PC-3 (cell line): ENCODE measurements at regions not wholly inside any gene's neighbourhood (a gene's known extent, or its start where the extent isn't known, plus 50 kb on each side); places are given as distances from the start of the nearest gene placed in this dataset.

Source experiments
- ATAC-seq: fragments of 200-7000 bp; cut with Tn5 transposase; 2 replicates; pipeline ENCODE4 v1.9.1; 2020; ENCODE audit warnings: mild to moderate bottlenecking, moderate library complexity
- BruUV-seq: library from RNA; stranded (reverse); fragments of 400-500 nt; replicated peaks from 2 replicates; lab custom pipeline; 2021; lab: Mats Ljungman, UMichigan
- CTCF ChIA-PET: fragments of 300-600 bp; sonication (Branson Sonifier 250); formaldehyde crosslinking; loops from one replicate; lab custom pipeline; 2022; ENCODE audit warnings: antibody characterized with exemption; lab: Charles Lee
- POLR2A ChIA-PET: fragments of 300-600 bp; sonication (Branson Sonifier 250); formaldehyde crosslinking; loops from one replicate; lab custom pipeline; 2022; ENCODE audit warnings: antibody characterized with exemption; ENCODE audit not compliant: unreplicated experiment; lab: Charles Lee
- DNase-seq: peaks from one replicate; pipeline ENCODE4 v3.0.0-alpha.2; 2015
- H2AFZ ChIP-seq: fragments of 300-600 bp; sonication (generic); 2 replicates; pipeline ENCODE4 v1.6.0; 2016; ENCODE audit warnings: antibody characterized with exemption, low read length
- H3F3A ChIP-seq: fragments of 300-600 bp; sonication (generic); one replicate; pipeline ENCODE4 v1.6.0; 2017; ENCODE audit warnings: antibody characterized with exemption, low read length, control low read depth, mild to moderate bottlenecking; ENCODE audit not compliant: unreplicated experiment
- H3K27ac ChIP-seq: fragments of 300-600 bp; sonication (generic); 2 replicates; pipeline ENCODE4 v1.5.1; 2016; ENCODE audit warnings: mild to moderate bottlenecking, low read length
- H3K27me3 ChIP-seq: fragments of 300-600 bp; sonication (generic); 2 replicates; pipeline ENCODE4 v1.6.1; 2016; ENCODE audit warnings: low read length, mixed read lengths
- H3K36me3 ChIP-seq: fragments of 300-600 bp; sonication (generic); 2 replicates; pipeline ENCODE4 v1.6.1; 2016; ENCODE audit warnings: low read depth, mixed run types, low read length, mixed read lengths
- H3K4me1 ChIP-seq: fragments of 300-600 bp; sonication (generic); 2 replicates; pipeline ENCODE4 v1.5.1; 2016; ENCODE audit warnings: low read length; ENCODE audit not compliant: insufficient read depth
- H3K4me2 ChIP-seq: fragments of 300-600 bp; sonication (generic); 2 replicates; pipeline ENCODE4 v1.6.0; 2016; ENCODE audit warnings: low read length
- H3K4me3 ChIP-seq: fragments of 300-600 bp; sonication (generic); 2 replicates; pipeline ENCODE4 v1.5.1; 2016; ENCODE audit warnings: mild to moderate bottlenecking, low read length, mixed read lengths
- H3K79me2 ChIP-seq: fragments of 300-600 bp; sonication (generic); 2 replicates; pipeline ENCODE4 v1.6.1; 2017; ENCODE audit warnings: low read length, mixed read lengths
- H3K9ac ChIP-seq: fragments of 300-600 bp; sonication (generic); 2 replicates; pipeline ENCODE4 v1.6.0; 2016; ENCODE audit warnings: mild to moderate bottlenecking, low read length
- H3K9me2 ChIP-seq: fragments of 300-600 bp; sonication (generic); replicated peaks from 2 replicates; pipeline ENCODE4 v1.6.1; 2016; ENCODE audit warnings: mixed run types, low read length, mixed read lengths
- H3K9me3 ChIP-seq: fragments of 300-600 bp; sonication (generic); 2 replicates; pipeline ENCODE4 v1.6.1; 2016; ENCODE audit warnings: low read length, mixed read lengths
- H4K20me1 ChIP-seq: fragments of 300-600 bp; sonication (generic); 2 replicates; pipeline ENCODE4 v1.6.1; 2016; ENCODE audit warnings: low read length, mixed read lengths
- EZH2 ChIP-seq: fragments of 300-600 bp; sonication (generic); IDR thresholded peaks from one replicate; pipeline ENCODE4 v1.6.1; 2017; ENCODE audit warnings: antibody characterized with exemption, mild to moderate bottlenecking, low read length; ENCODE audit not compliant: unreplicated experiment
- EZH2phosphoT487 ChIP-seq: fragments of 300-600 bp; sonication (generic); IDR thresholded peaks from 2 replicates; pipeline ENCODE4 v1.6.1; 2018; ENCODE audit warnings: mild to moderate bottlenecking, antibody characterized with exemption, low read length, borderline replicate concordance
- intact Hi-C: fragments of 100-400 bp; cut with micrococcal nuclease; formaldehyde crosslinking; loops from 2 replicates; pipeline ENCODE4 v1.9.0; 2023
- TF ChIP-seq, protein P1 (sequence below): fragments of 300-600 bp; sonication (generic); conservative IDR thresholded peaks from 2 replicates; pipeline ENCODE4 v1.5.1; 2017; ENCODE audit warnings: antibody characterized with exemption, low read depth, mild to moderate bottlenecking, low read length

DNA sequence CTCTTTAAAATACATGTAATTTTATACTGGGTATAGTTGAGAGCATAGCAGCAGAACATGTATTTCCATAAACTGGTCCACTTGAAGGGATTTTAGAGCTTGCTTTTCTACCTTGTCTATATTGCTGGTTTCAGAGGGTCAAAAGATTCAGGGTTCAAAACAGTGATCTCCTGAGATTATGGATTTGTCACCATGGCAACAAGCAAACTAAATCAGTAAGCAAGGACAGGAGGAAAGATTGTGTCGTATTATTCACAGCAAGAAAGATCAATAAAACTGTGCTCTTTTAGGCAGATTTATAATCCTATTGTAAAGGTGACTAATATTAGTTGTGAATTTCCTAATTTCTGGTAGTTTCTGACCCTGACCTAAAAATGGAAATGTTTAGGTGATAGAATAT lies 496.4 kb downstream of the LMO7 start:
- H3F3A ChIP-seq, result no peaks in the 10 kb centered on the region
- H4K20me1 ChIP-seq, result no peaks in the 10 kb centered on the region
- intact Hi-C loops, result no loop called here
- ChIA-PET POLR2A (no interaction called here), CTCF (no interaction called here)
- H3K4me2 ChIP-seq, result no peak overlapping the region
- no peak for ATAC-seq
- H3K27me3 ChIP-seq, result no peaks in the 10 kb centered on the region
- H3K36me3 ChIP-seq, result no peaks in the 10 kb centered on the region
- H3K9ac ChIP-seq, result no peak overlapping the region
- no peak overlapping the region for H3K4me3 ChIP-seq
- no peak for TF ChIP-seq EZH2phosphoT487
- no peak for TF ChIP-seq EZH2
- TF ChIP-seq, protein P1, sequence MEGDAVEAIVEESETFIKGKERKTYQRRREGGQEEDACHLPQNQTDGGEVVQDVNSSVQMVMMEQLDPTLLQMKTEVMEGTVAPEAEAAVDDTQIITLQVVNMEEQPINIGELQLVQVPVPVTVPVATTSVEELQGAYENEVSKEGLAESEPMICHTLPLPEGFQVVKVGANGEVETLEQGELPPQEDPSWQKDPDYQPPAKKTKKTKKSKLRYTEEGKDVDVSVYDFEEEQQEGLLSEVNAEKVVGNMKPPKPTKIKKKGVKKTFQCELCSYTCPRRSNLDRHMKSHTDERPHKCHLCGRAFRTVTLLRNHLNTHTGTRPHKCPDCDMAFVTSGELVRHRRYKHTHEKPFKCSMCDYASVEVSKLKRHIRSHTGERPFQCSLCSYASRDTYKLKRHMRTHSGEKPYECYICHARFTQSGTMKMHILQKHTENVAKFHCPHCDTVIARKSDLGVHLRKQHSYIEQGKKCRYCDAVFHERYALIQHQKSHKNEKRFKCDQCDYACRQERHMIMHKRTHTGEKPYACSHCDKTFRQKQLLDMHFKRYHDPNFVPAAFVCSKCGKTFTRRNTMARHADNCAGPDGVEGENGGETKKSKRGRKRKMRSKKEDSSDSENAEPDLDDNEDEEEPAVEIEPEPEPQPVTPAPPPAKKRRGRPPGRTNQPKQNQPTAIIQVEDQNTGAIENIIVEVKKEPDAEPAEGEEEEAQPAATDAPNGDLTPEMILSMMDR, result no peak
- no peak overlapping the region for H3K27ac ChIP-seq
- H3K79me2 ChIP-seq, result no peaks in the 10 kb centered on the region
- H3K9me2 ChIP-seq, result no peaks in the 10 kb centered on the region
- no TSS peak for BruUV-seq
- DNase-seq, result no peak
- no peak overlapping the region for H2AFZ ChIP-seq
- H3K4me1 ChIP-seq, result no peaks in the 10 kb centered on the region
- H3K9me3 ChIP-seq, result no peaks in the 10 kb centered on the region

DNA sequence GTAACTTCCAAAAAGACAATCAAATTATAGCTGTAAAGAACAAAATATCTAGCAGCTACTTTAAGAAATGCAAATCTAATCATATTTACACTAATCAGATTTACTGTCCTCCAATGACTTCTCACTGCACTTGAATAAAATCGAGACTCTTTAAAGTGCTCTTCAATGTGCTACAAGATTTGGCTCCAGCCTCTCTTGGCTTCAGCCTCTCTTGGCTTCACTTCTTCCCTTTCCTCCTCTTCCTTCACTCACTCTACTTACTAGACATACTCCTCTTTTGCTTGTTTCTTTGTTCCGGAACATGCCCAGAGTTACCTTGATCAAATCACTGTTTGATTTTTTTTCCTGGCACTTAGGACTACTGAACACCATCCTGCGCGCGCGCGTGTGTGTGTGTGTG lies 495.4 kb downstream of the LMO7 start:
- ChIA-PET CTCF (no interaction called here), POLR2A (no interaction called here)
- BruUV-seq, result no TSS peak
- Histone ChIP-seq H3K4me3 (no peak overlapping the region), H3K4me1 (no peaks in the 10 kb centered on the region), H3F3A (no peaks in the 10 kb centered on the region), H3K27ac (no peak overlapping the region), H3K9ac (no peak overlapping the region), H4K20me1 (no peaks in the 10 kb centered on the region), H3K79me2 (no peaks in the 10 kb centered on the region), H3K27me3 (no peaks in the 10 kb centered on the region), H3K9me2 (no peaks in the 10 kb centered on the region), H3K9me3 (no peaks in the 10 kb centered on the region), H2AFZ (no peak overlapping the region), H3K36me3 (no peaks in the 10 kb centered on the region), H3K4me2 (no peak overlapping the region)
- intact Hi-C loops, result no loop called here
- DNase-seq, result no peak
- TF ChIP-seq EZH2phosphoT487 (no peak), EZH2 (no peak)
- TF ChIP-seq, protein P1, result no peak
- no peak for ATAC-seq

DNA sequence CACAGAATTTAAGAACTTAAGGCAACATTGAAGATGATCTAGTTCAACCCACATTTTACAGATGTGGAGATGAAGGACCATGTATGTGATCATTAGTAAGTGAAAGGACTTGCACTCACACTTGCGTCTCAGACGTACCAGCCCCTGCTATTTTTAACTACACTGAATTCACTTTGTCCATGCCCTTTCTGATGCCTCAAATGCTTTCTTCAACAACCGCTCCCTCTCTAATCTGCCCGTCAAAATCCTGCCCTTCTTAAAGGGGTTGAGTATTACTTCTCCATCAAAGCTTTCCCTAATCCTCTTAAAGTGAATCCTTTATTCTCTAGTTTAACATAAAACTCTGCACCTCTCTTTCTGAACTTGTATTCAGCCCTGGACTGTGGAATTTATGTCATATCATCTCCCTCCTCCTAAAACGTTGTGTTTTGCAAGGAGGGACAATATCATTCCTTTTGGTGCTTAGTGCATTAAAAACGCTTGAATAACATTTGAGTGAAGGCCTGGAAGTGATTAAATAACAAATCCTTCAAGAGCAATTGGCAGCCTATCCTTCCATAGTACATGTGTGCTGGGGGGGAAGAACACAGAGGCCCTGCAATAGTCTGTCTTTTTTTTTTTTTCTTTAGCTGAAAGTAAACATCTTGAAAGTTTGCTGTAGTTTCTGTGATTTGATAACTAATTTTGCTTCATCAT lies 493.3 kb downstream of the LMO7 start:
- Histone ChIP-seq H3K27me3 (no peaks in the 10 kb centered on the region), H3K36me3 (no peaks in the 10 kb centered on the region), H3F3A (no peaks in the 10 kb centered on the region), H3K4me2 (no peak overlapping the region), H2AFZ (no peak overlapping the region), H3K4me1 (no peaks in the 10 kb centered on the region), H3K9me2 (no peaks in the 10 kb centered on the region), H4K20me1 (no peaks in the 10 kb centered on the region), H3K79me2 (no peaks in the 10 kb centered on the region), H3K9me3 (no peaks in the 10 kb centered on the region), H3K9ac (no peak overlapping the region), H3K27ac (no peak overlapping the region), H3K4me3 (no peak overlapping the region)
- no TSS peak for BruUV-seq
- intact Hi-C loops, result no loop called here
- TF ChIP-seq EZH2 (no peak), EZH2phosphoT487 (no peak)
- TF ChIP-seq, protein P1, result no peak
- DNase-seq (no peak), ATAC-seq (no peak)
- ChIA-PET CTCF (no interaction called here), POLR2A (no interaction called here)
